CD4-positive, alpha-beta memory T cell (primary cell): ENCODE measurements at regions not wholly inside any gene's neighbourhood (a gene's known extent, or its start where the extent isn't known, plus 50 kb on each side); places are given as distances from the start of the nearest gene placed in this dataset.

Source experiments
- CTCF ChIA-PET: fragments of 350-600 bp; sonication (Branson Sonifier 250); formaldehyde crosslinking; loops from one replicate; lab custom pipeline; 2021; ENCODE audit warnings: inconsistent platforms; ENCODE audit not compliant: partially characterized antibody; lab: Charles Lee
- POLR2A ChIA-PET: fragments of 350-600 bp; sonication (Branson Sonifier 250); formaldehyde crosslinking; loops from one replicate; lab custom pipeline; 2021; ENCODE audit not compliant: partially characterized antibody; lab: Charles Lee
- DNase-seq, 5 donors: peaks; one replicate each; pipeline versions ENCODE4 v3.0.0 to v3.0.0-alpha.2; 2020 to 2022; ENCODE audit warnings: mixed read lengths in 1 of 5
- H3K27ac ChIP-seq: one replicate; pipeline ENCODE4 v1.7.0; 2013; ENCODE audit warnings: low read depth, low read length
- H3K27me3 ChIP-seq: 2 replicates; pipeline ENCODE4 v1.7.0; 2013; ENCODE audit warnings: mild to moderate bottlenecking, low read length, moderate library complexity; ENCODE audit not compliant: insufficient read depth
- H3K36me3 ChIP-seq: 2 replicates; pipeline ENCODE4 v1.7.0; 2013; ENCODE audit warnings: mild to moderate bottlenecking, low read length, moderate library complexity; ENCODE audit not compliant: insufficient read depth
- H3K4me1 ChIP-seq: 2 replicates; pipeline ENCODE4 v1.7.0; 2013; ENCODE audit warnings: mild to moderate bottlenecking, low read length, moderate library complexity; ENCODE audit not compliant: insufficient read depth
- H3K4me3 ChIP-seq, 2 donors: one replicate each; pipeline ENCODE4 v1.7.0; 2013; ENCODE audit warnings: low read length in 2 of 2, mild to moderate bottlenecking in 1 of 2
- H3K9me3 ChIP-seq, 2 donors: one replicate each; pipeline ENCODE4 v1.7.0; 2013; ENCODE audit warnings: low read length in 2 of 2, control low read depth in 1 of 2; ENCODE audit not compliant: control insufficient read depth in 1 of 2
- H3K27ac Mint-ChIP-seq, 7 donors: one replicate each; pipeline ENCODE4 v1.8.0; 2020 to 2021; ENCODE audit warnings: mixed read lengths in 7 of 7, mild to moderate bottlenecking in 6 of 7, inconsistent platforms in 3 of 7, moderate library complexity in 3 of 7
- H3K27me3 Mint-ChIP-seq, 2 donors: one replicate each; pipeline ENCODE4 v1.8.0; 2020 to 2021; ENCODE audit warnings: mixed read lengths in 2 of 2
- H3K36me3 Mint-ChIP-seq, 2 donors: one replicate each; pipeline ENCODE4 v1.8.0; 2020 to 2021; ENCODE audit warnings: mixed read lengths in 2 of 2, inconsistent platforms in 1 of 2, mild to moderate bottlenecking in 1 of 2
- H3K4me1 Mint-ChIP-seq, 4 donors: one replicate each; pipeline ENCODE4 v1.8.0; 2020 to 2021; ENCODE audit warnings: mixed read lengths in 4 of 4, mild to moderate bottlenecking in 1 of 4
- H3K4me3 Mint-ChIP-seq, 8 donors: one replicate each; pipeline ENCODE4 v1.8.0; 2020 to 2021; ENCODE audit warnings: mixed read lengths in 8 of 8, mild to moderate bottlenecking in 7 of 8, moderate library complexity in 6 of 8, inconsistent platforms in 3 of 8
- H3K9me3 Mint-ChIP-seq, 8 donors: one replicate each; pipeline ENCODE4 v1.8.0; 2020 to 2021; ENCODE audit warnings: mixed read lengths in 8 of 8, mild to moderate bottlenecking in 5 of 8, inconsistent platforms in 3 of 8, moderate library complexity in 1 of 8
- intact Hi-C: fragments of 100-400 bp; cut with micrococcal nuclease; formaldehyde crosslinking; loops from one replicate; pipeline ENCODE4 v1.15.1; 2023

GRCh38 chr7:121591926-121592325 lies 195.8 kb upstream of the FAM3C start:
- H3K27ac Mint-ChIP-seq: no peak overlapping the region
- no peak for DNase-seq
- H3K36me3 Mint-ChIP-seq: no peaks in the 10 kb centered on the region
- intact Hi-C loops: no loop called here
- H3K36me3 ChIP-seq: no peaks in the 10 kb centered on the region
- H3K27ac ChIP-seq: no peak overlapping the region
- H3K4me3 ChIP-seq: no peak overlapping the region
- H3K27me3 Mint-ChIP-seq: peaks cover 0 to 2% of the 10 kb centered on the region in 2 donors
- no peaks in the 10 kb centered on the region for H3K4me1 ChIP-seq
- H3K27me3 ChIP-seq: no peaks in the 10 kb centered on the region
- H3K9me3 Mint-ChIP-seq: peaks cover 0 to 6% (median 3%) of the 10 kb centered on the region in 8 donors
- CTCF ChIA-PET: no interaction called here
- H3K4me1 Mint-ChIP-seq: no peaks in the 10 kb centered on the region
- POLR2A ChIA-PET: no interaction called here
- no peaks in the 10 kb centered on the region for H3K9me3 ChIP-seq
- no peak overlapping the region for H3K4me3 Mint-ChIP-seq

- no peaks in the 10 kb centered on the region for H3K36me3 ChIP-seq
- ChIA-PET POLR2A (no interaction called here), CTCF (no interaction called here)
- H3K27me3 ChIP-seq: no peaks in the 10 kb centered on the region
- no peaks in the 10 kb centered on the region for H3K4me1 ChIP-seq
- no peak overlapping the region for H3K4me3 ChIP-seq
- Mint-ChIP-seq H3K9me3 (peaks cover 0 to 5% (median under 1%) of the 10 kb centered on the region in 8 donors), H3K4me3 (no peak overlapping the region), H3K27me3 (peaks cover 4% of the 10 kb centered on the region in 2 donors), H3K27ac (no peak overlapping the region), H3K4me1 (no peaks in the 10 kb centered on the region), H3K36me3 (no peaks in the 10 kb centered on the region)
- no peaks in the 10 kb centered on the region for H3K9me3 ChIP-seq
- no peak for DNase-seq
- H3K27ac ChIP-seq: no peak overlapping the region
- intact Hi-C loops: no loop called here
These were observed 191.3 kb upstream of the FAM3C start for GRCh38 chr7:121587435-121587834.

GRCh38 chr7:121582258-121582657 lies 186.2 kb upstream of the FAM3C start:
- Mint-ChIP-seq H3K27ac (no peak overlapping the region), H3K4me1 (no peaks in the 10 kb centered on the region)

GRCh38 chr7:121579639-121580038 lies 183.5 kb upstream of the FAM3C start:
- Histone ChIP-seq H3K27me3 (no peaks in the 10 kb centered on the region), H3K27ac (no peak overlapping the region), H3K4me3 (no peak overlapping the region), H3K4me1 (no peaks in the 10 kb centered on the region), H3K36me3 (no peaks in the 10 kb centered on the region), H3K9me3 (no peaks in the 10 kb centered on the region)
- Mint-ChIP-seq H3K27me3 (peaks cover 9 to 20% of the 10 kb centered on the region in 2 donors), H3K4me3 (no peak overlapping the region), H3K4me1 (no peaks in the 10 kb centered on the region), H3K27ac (no peak overlapping the region), H3K9me3 (peaks cover 0 to 2% (median 0%) of the 10 kb centered on the region in 8 donors), H3K36me3 (no peaks in the 10 kb centered on the region)
- intact Hi-C loops: no loop called here
- no peak for DNase-seq
- ChIA-PET CTCF (no interaction called here), POLR2A (no interaction called here)

More at GRCh38 chr7:121582258-121582657, 186.2 kb upstream of the FAM3C start:
- Histone ChIP-seq H3K36me3 (no peaks in the 10 kb centered on the region), H3K27ac (no peak overlapping the region), H3K9me3 (no peaks in the 10 kb centered on the region), H3K4me3 (no peak overlapping the region), H3K4me1 (no peaks in the 10 kb centered on the region), H3K27me3 (no peaks in the 10 kb centered on the region)
- Mint-ChIP-seq H3K27me3 (peaks cover 11 to 13% of the 10 kb centered on the region in 2 donors), H3K9me3 (no peaks in the 10 kb centered on the region), H3K4me3 (no peak overlapping the region), H3K36me3 (no peaks in the 10 kb centered on the region)
- intact Hi-C loops: no loop called here
- ChIA-PET CTCF (no interaction called here), POLR2A (no interaction called here)
- no peak for DNase-seq

- intact Hi-C loops: no loop called here
- Histone ChIP-seq H3K27ac (no peak overlapping the region), H3K27me3 (no peaks in the 10 kb centered on the region), H3K36me3 (no peaks in the 10 kb centered on the region), H3K4me3 (no peak overlapping the region), H3K4me1 (no peaks in the 10 kb centered on the region), H3K9me3 (no peaks in the 10 kb centered on the region)
- peaks cover 0 to 2% (median 0%) of the 10 kb centered on the region in 8 donors for H3K9me3 Mint-ChIP-seq
- ChIA-PET CTCF (no interaction called here), POLR2A (no interaction called here)
- H3K4me3 Mint-ChIP-seq: no peak overlapping the region
- DNase-seq: no peak
- no peak overlapping the region for H3K27ac Mint-ChIP-seq
- peaks cover 9 to 20% of the 10 kb centered on the region in 2 donors for H3K27me3 Mint-ChIP-seq
- H3K4me1 Mint-ChIP-seq: no peaks in the 10 kb centered on the region
- H3K36me3 Mint-ChIP-seq: no peaks in the 10 kb centered on the region
These were observed 182.6 kb upstream of the FAM3C start for GRCh38 chr7:121578669-121579068.

- ChIA-PET POLR2A (no interaction called here), CTCF (no interaction called here)
- no peaks in the 10 kb centered on the region for H3K4me1 ChIP-seq
- intact Hi-C loops: no loop called here
- no peaks in the 10 kb centered on the region for H3K4me1 Mint-ChIP-seq
- no peak overlapping the region for H3K27ac Mint-ChIP-seq
- no peak for DNase-seq
- H3K27me3 Mint-ChIP-seq: peaks cover 7 to 16% of the 10 kb centered on the region in 2 donors
- no peaks in the 10 kb centered on the region for H3K9me3 ChIP-seq
- H3K4me3 ChIP-seq: no peak overlapping the region
- H3K36me3 Mint-ChIP-seq: no peaks in the 10 kb centered on the region
- H3K27ac ChIP-seq: no peak overlapping the region
- no peak overlapping the region for H3K4me3 Mint-ChIP-seq
- H3K36me3 ChIP-seq: no peaks in the 10 kb centered on the region
- H3K27me3 ChIP-seq: no peaks in the 10 kb centered on the region
- H3K9me3 Mint-ChIP-seq: peaks cover 0 to 2% (median 0%) of the 10 kb centered on the region in 8 donors
These were observed 180.2 kb upstream of the FAM3C start for GRCh38 chr7:121576148-121576917.

- no peaks in the 10 kb centered on the region for H3K36me3 Mint-ChIP-seq
- peaks cover 4 to 19% of the 10 kb centered on the region in 2 donors for H3K27me3 Mint-ChIP-seq
- H3K27me3 ChIP-seq: no peaks in the 10 kb centered on the region
- ChIA-PET POLR2A (no interaction called here), CTCF (no interaction called here)
- H3K27ac ChIP-seq: no peak overlapping the region
- no peak overlapping the region for H3K4me3 ChIP-seq
- DNase-seq: no peak
- peaks cover 0 to 2% (median 0%) of the 10 kb centered on the region in 8 donors for H3K9me3 Mint-ChIP-seq
- no peak overlapping the region for H3K27ac Mint-ChIP-seq
- H3K4me3 Mint-ChIP-seq: no peak overlapping the region
- H3K4me1 Mint-ChIP-seq: no peaks in the 10 kb centered on the region
- no peaks in the 10 kb centered on the region for H3K4me1 ChIP-seq
- intact Hi-C loops: no loop called here
- no peaks in the 10 kb centered on the region for H3K36me3 ChIP-seq
- H3K9me3 ChIP-seq: no peaks in the 10 kb centered on the region
These were observed 179.2 kb upstream of the FAM3C start for GRCh38 chr7:121575194-121575765.
